Subcutaneous abdominal adipose tissue (tissue), 5 donors: ENCODE measurements at regions not wholly inside any gene's neighbourhood (a gene's known extent, or its start where the extent isn't known, plus 50 kb on each side); places are given as distances from the start of the nearest gene placed in this dataset.
"Not testable (repeated sequence)": the region's sequence is repeated elsewhere in the genome, so short reads cannot be mapped to it uniquely, and the experiment has no call there.

Experiments used
- H3K27ac ChIP-seq: one replicate; pipeline ENCODE4 v1.7.0; 2013; ENCODE audit warnings: low read depth, mild to moderate bottlenecking, inconsistent platforms, low read length, moderate library complexity
- H3K27me3 ChIP-seq, 5 donors: one replicate each; pipeline ENCODE4 v1.7.0; 2013; ENCODE audit warnings: low read length in 5 of 5, inconsistent platforms in 1 of 5; ENCODE audit not compliant: control insufficient read depth in 5 of 5, insufficient read depth in 4 of 5
- H3K36me3 ChIP-seq, 5 donors: one replicate each; pipeline ENCODE4 v1.7.0; 2013; ENCODE audit warnings: low read length in 5 of 5; ENCODE audit not compliant: control insufficient read depth in 5 of 5, insufficient read depth in 5 of 5
- H3K4me1 ChIP-seq, 5 donors: one replicate each; pipeline ENCODE4 v1.7.0; 2013; ENCODE audit warnings: low read length in 5 of 5, mild to moderate bottlenecking in 3 of 5, moderate library complexity in 1 of 5; ENCODE audit not compliant: control insufficient read depth in 5 of 5, insufficient read depth in 5 of 5
- H3K4me3 ChIP-seq, 5 donors: one replicate each; pipeline ENCODE4 v1.7.0; 2013; ENCODE audit warnings: low read length in 5 of 5, low read depth in 1 of 5
- H3K9ac ChIP-seq, 5 donors: one replicate each; pipeline ENCODE4 v1.7.0; 2013; ENCODE audit warnings: low read length in 5 of 5, mild to moderate bottlenecking in 4 of 5, moderate library complexity in 3 of 5
- H3K9me3 ChIP-seq, 5 donors: one replicate each; pipeline ENCODE4 v1.7.0; 2013; ENCODE audit warnings: low read length in 5 of 5; ENCODE audit not compliant: control insufficient read depth in 5 of 5
- donor health status: healthy.
- donor health status: healthy.
- donor health status: healthy.
- donor health status: healthy.
- donor health status: healthy.

GRCh38 chrX:69066021-69066757 is 99.1 kb downstream of the PJA1 start:
- H3K9me3 ChIP-seq, result peaks cover 0 to 15% (median 11%) of the 10 kb centered on the region in 5 donors
- no peaks in the 10 kb centered on the region for H3K36me3 ChIP-seq
- H3K27me3 ChIP-seq, result peaks cover 0 to 34% (median 16%) of the 10 kb centered on the region in 5 donors
- H3K4me3 ChIP-seq, result no peak overlapping the region
- H3K9ac ChIP-seq, result no peak overlapping the region
- H3K4me1 ChIP-seq, result peaks cover 0 to 2% (median 0%) of the 10 kb centered on the region in 5 donors
- no peak overlapping the region for H3K27ac ChIP-seq

GRCh38 chrX:69065451-69065850 is 99.8 kb downstream of the PJA1 start:
- H3K27me3 ChIP-seq, result peaks cover 0 to 34% (median 18%) of the 10 kb centered on the region in 5 donors
- H3K27ac ChIP-seq, result no peak overlapping the region
- H3K36me3 ChIP-seq, result no peaks in the 10 kb centered on the region
- H3K4me1 ChIP-seq, result peaks cover 0 to 3% (median 2%) of the 10 kb centered on the region in 5 donors
- peaks cover 0 to 15% (median 11%) of the 10 kb centered on the region in 5 donors for H3K9me3 ChIP-seq
- H3K4me3 ChIP-seq, result no peak overlapping the region
- no peak overlapping the region for H3K9ac ChIP-seq

GRCh38 chrX:69063486-69063885 is 101.8 kb downstream of the PJA1 start:
- no peaks in the 10 kb centered on the region for H3K36me3 ChIP-seq
- peaks cover 0 to 6% (median 3%) of the 10 kb centered on the region in 5 donors for H3K4me1 ChIP-seq

GRCh38 chrX:69062493-69062892 is 102.8 kb downstream of the PJA1 start:
- peaks cover 0 to 6% (median 3%) of the 10 kb centered on the region in 5 donors for H3K4me1 ChIP-seq
- no peak overlapping the region for H3K27ac ChIP-seq
- peaks cover 0 to 15% (median 11%) of the 10 kb centered on the region in 5 donors for H3K9me3 ChIP-seq
- peaks cover 0 to 22% (median 18%) of the 10 kb centered on the region in 5 donors for H3K27me3 ChIP-seq
- no peak overlapping the region for H3K4me3 ChIP-seq
- no peak overlapping the region for H3K9ac ChIP-seq
- H3K36me3 ChIP-seq, result no peaks in the 10 kb centered on the region

More at GRCh38 chrX:69063486-69063885, 101.8 kb downstream of the PJA1 start:
- no peak overlapping the region for H3K27ac ChIP-seq
- H3K27me3 ChIP-seq, result peaks cover 0 to 27% (median 18%) of the 10 kb centered on the region in 5 donors
- no peak overlapping the region for H3K9ac ChIP-seq
- peaks cover 0 to 15% (median 11%) of the 10 kb centered on the region in 5 donors for H3K9me3 ChIP-seq
- no peak overlapping the region for H3K4me3 ChIP-seq

- Histone ChIP-seq H3K4me1 (peaks cover 0 to 6% (median 3%) of the 10 kb centered on the region in 5 donors), H3K4me3 (no peak overlapping the region), H3K27me3 (peaks cover 0 to 16% (median 16%) of the 10 kb centered on the region in 5 donors), H3K9me3 (peaks cover 0 to 15% (median 11%) of the 10 kb centered on the region in 5 donors), H3K27ac (no peak overlapping the region), H3K36me3 (no peaks in the 10 kb centered on the region), H3K9ac (no peak overlapping the region)
Measured at GRCh38 chrX:69060631-69061408, 104.4 kb downstream of the PJA1 start.

- no peaks in the 10 kb centered on the region for H3K36me3 ChIP-seq
- H3K9ac ChIP-seq, result no peak overlapping the region
- H3K9me3 ChIP-seq, result peaks cover 0 to 4% (median 0%) of the 10 kb centered on the region in 5 donors
- no peak overlapping the region for H3K4me3 ChIP-seq
- peaks cover 0 to under 1% (median 0%) of the 10 kb centered on the region in 5 donors for H3K4me1 ChIP-seq
- H3K27me3 ChIP-seq, result peaks cover 0 to 11% (median 7%) of the 10 kb centered on the region in 5 donors
- H3K27ac ChIP-seq, result no peak overlapping the region
Measured at GRCh38 chrX:69055193-69055592, 110.1 kb downstream of the PJA1 start.

- H3K27me3 ChIP-seq, result peaks cover 0 to 14% (median 7%) of the 10 kb centered on the region in 5 donors
- not testable (repeated sequence) for H3K4me3 ChIP-seq, H3K9me3 ChIP-seq, H3K36me3 ChIP-seq, H3K27ac ChIP-seq, H3K4me1 ChIP-seq, H3K9ac ChIP-seq
Measured at GRCh38 chrX:69054497-69054896, 110.8 kb downstream of the PJA1 start.

- peaks cover 0 to 4% (median 0%) of the 10 kb centered on the region in 5 donors for H3K9me3 ChIP-seq
- H3K27me3 ChIP-seq, result peaks cover 0 to 23% (median 7%) of the 10 kb centered on the region in 5 donors
- H3K36me3 ChIP-seq, result no peaks in the 10 kb centered on the region
- H3K27ac ChIP-seq, result no peak overlapping the region
- no peak overlapping the region for H3K9ac ChIP-seq
- no peaks in the 10 kb centered on the region for H3K4me1 ChIP-seq
- no peak overlapping the region for H3K4me3 ChIP-seq
Measured at GRCh38 chrX:69051901-69052300, 113.4 kb downstream of the PJA1 start.

GRCh38 chrX:69050051-69050765 is 115.0 kb downstream of the PJA1 start:
- H3K9ac ChIP-seq, result no peak overlapping the region
- no peaks in the 10 kb centered on the region for H3K36me3 ChIP-seq
- no peaks in the 10 kb centered on the region for H3K4me1 ChIP-seq
- peaks cover 0 to 33% (median 11%) of the 10 kb centered on the region in 5 donors for H3K27me3 ChIP-seq
- no peak overlapping the region for H3K27ac ChIP-seq
- H3K4me3 ChIP-seq, result no peak overlapping the region
- H3K9me3 ChIP-seq, result peaks cover 0 to 2% (median 0%) of the 10 kb centered on the region in 5 donors
